K562 (cell line): ENCODE measurements at regions not wholly inside any gene's neighbourhood (a gene's known extent, or its start where the extent isn't known, plus 50 kb on each side); places are given as distances from the start of the nearest gene placed in this dataset.

ENCODE experiments used
- ATAC-seq: fragments of 200-7000 bp; cut with Tn5 transposase; 3 replicates; pipeline ENCODE4 v1.9.1; 2020; ENCODE audit warnings: moderate library complexity
- BruUV-seq: library from RNA; stranded (reverse); fragments of 400-500 nt; replicated peaks from 2 replicates; lab custom pipeline; 2021; lab: Mats Ljungman, UMichigan
- CTCF ChIA-PET: fragments of 300-600 bp; formaldehyde crosslinking; extraction: SDS; loops from one replicate; lab custom pipeline; 2021; ENCODE audit warnings: low intra/inter-chr PET ratio; lab: Yijun Ruan, JAX
- POLR2A ChIA-PET: fragments of 300-600, 350-650 bp; sonication (Branson Sonifier 250); formaldehyde crosslinking; extraction: SDS; loops from one replicate; lab custom pipeline; 2021; ENCODE audit warnings: antibody characterized with exemption, inconsistent platforms; lab: Yijun Ruan, JAX
- DNase-seq, 4 experiments: peaks; one replicate each; pipeline versions ENCODE4 v3.0.0 to v3.0.0-alpha.2; 2011 to 2018; ENCODE audit warnings: low spot score in 3 of 4, mixed read lengths in 3 of 4; ENCODE audit errors: extremely low read depth in 1 of 4
- FAIRE-seq: peaks from 2 replicates; lab custom pipeline; 2011; peaks lifted over from hg19 to GRCh38; lab: Jason Lieb, UNC
- H2AFZ ChIP-seq: 2 replicates; pipeline ENCODE4 v1.6.0; 2011; ENCODE audit warnings: low read depth, low read length, control low read depth, inconsistent platforms
- H3K27ac ChIP-seq: fragments of 200-600 bp; 3 replicates; pipeline ENCODE4 v1.8.0; 2011; ENCODE audit warnings: low read depth, mild to moderate bottlenecking, control low read depth, inconsistent platforms, low read length, moderate library complexity, mixed read lengths; ENCODE audit errors: extremely low read depth
- H3K27me3 ChIP-seq, 2 experiments: fragments of 300-600 bp in 1 of 2; 2 replicates in 1 of 2; 3 replicates in 1 of 2; pipeline versions ENCODE4 v1.6.0 to v1.8.0; 2011; ENCODE audit warnings: inconsistent platforms in 2 of 2, low read length in 2 of 2, mild to moderate bottlenecking in 1 of 2, mixed read lengths in 1 of 2, moderate library complexity in 1 of 2; ENCODE audit not compliant: control insufficient read depth in 2 of 2, insufficient read depth in 2 of 2
- H3K36me3 ChIP-seq: fragments of 300-600 bp; 3 replicates; pipeline ENCODE4 v1.8.0; 2011; ENCODE audit warnings: mild to moderate bottlenecking, low read length, inconsistent platforms; ENCODE audit not compliant: control insufficient read depth, insufficient read depth
- H3K4me1 ChIP-seq, 2 experiments: fragments of 200-600 bp in 1 of 2; replicated peaks in 1 of 2; 2 replicates in 1 of 2; 3 replicates in 1 of 2; pipeline versions ENCODE4 v1.5.1 to v1.8.0; 2011; ENCODE audit warnings: inconsistent platforms in 2 of 2, low read length in 2 of 2, mild to moderate bottlenecking in 1 of 2, mixed read lengths in 1 of 2, moderate library complexity in 1 of 2; ENCODE audit not compliant: control insufficient read depth in 2 of 2, insufficient read depth in 2 of 2
- H3K4me2 ChIP-seq: 2 replicates; pipeline ENCODE4 v1.6.1; 2011; ENCODE audit warnings: low read length, control low read depth, inconsistent platforms, mixed read lengths; ENCODE audit not compliant: insufficient read depth
- H3K4me3 ChIP-seq: fragments of 200-600 bp; sonication (generic), shearing (Covaris generic); 2 replicates; pipeline ENCODE4 v1.5.1; 2016; ENCODE audit warnings: control low read depth, inconsistent platforms
- H3K79me2 ChIP-seq: fragments of 200-600 bp; 3 replicates; pipeline ENCODE4 v1.8.0; 2011; ENCODE audit warnings: low read length, inconsistent platforms; ENCODE audit not compliant: control insufficient read depth, insufficient read depth
- H3K9ac ChIP-seq, 2 experiments: 2 replicates each; pipeline versions ENCODE4 v1.6.0 to v1.6.1; 2011; ENCODE audit warnings: low read depth in 2 of 2, low read length in 2 of 2, control low read depth in 1 of 2, inconsistent platforms in 1 of 2, mild to moderate bottlenecking in 1 of 2, mixed read lengths in 1 of 2; ENCODE audit not compliant: insufficient read depth in 1 of 2
- H3K9me1 ChIP-seq: one replicate; pipeline ENCODE4 v1.6.0; 2011; ENCODE audit warnings: inconsistent platforms, mild to moderate bottlenecking, low read length, moderate library complexity; ENCODE audit not compliant: control insufficient read depth, insufficient read depth
- H3K9me3 ChIP-seq: replicated peaks from 2 replicates; pipeline ENCODE4 v1.5.1; 2011; ENCODE audit warnings: low read depth, low read length, inconsistent platforms; ENCODE audit not compliant: control insufficient read depth, insufficient read depth
- H4K20me1 ChIP-seq: replicated peaks from 2 replicates; pipeline ENCODE4 v1.6.1; 2011; ENCODE audit warnings: low read length, inconsistent platforms, mixed read lengths; ENCODE audit not compliant: control insufficient read depth, insufficient read depth
- BCL6 ChIP-seq: fragments of 250-450 bp; sonication (Bioruptor Pico); IDR thresholded peaks from 2 replicates; pipeline ENCODE4 v1.4.0; 2020
- ERF ChIP-seq: fragments of 450-650 bp; formaldehyde crosslinking; IDR thresholded peaks from 2 replicates; pipeline ENCODE4 v1.4.0; 2020; ENCODE audit warnings: mild to moderate bottlenecking, mixed read lengths
- MTA1 ChIP-seq: fragments of 450-650 bp; IDR thresholded peaks from 2 replicates; pipeline ENCODE4 v1.6.1; 2017; ENCODE audit warnings: borderline replicate concordance
- ZNF174 ChIP-seq: fragments of 250-450 bp; sonication (Bioruptor Pico); IDR thresholded peaks from 2 replicates; pipeline ENCODE4 v1.4.0; 2020; ENCODE audit warnings: mild to moderate bottlenecking
- WGBS: fragments of 100-300 bp; shearing (Covaris generic); methylation state at CpG from one replicate; pipeline ENCODE4 v1.1.6; 2016; ENCODE audit warnings: low coverage, mixed read lengths; ENCODE audit not compliant: insufficient coverage; ENCODE audit errors: missing lambda C conversion rate; 5-methylcytosine and 5-hydroxymethylcytosine counted together
- in situ Hi-C: fragments of 300-500 bp; cut with MboI; formaldehyde crosslinking; loops from 4 replicates; pipeline ENCODE4 v1.15.0; 2018; ENCODE audit warnings: inconsistent platforms, mixed read lengths
- intact Hi-C: fragments of 100-400 bp; cut with micrococcal nuclease; formaldehyde crosslinking; loops from 2 replicates; pipeline ENCODE4 v1.14.2; 2022
- TF ChIP-seq, protein P1 (sequence below): conservative IDR thresholded peaks from 2 replicates; pipeline ENCODE4 v1.6.1; 2011; ENCODE audit warnings: low read depth, mild to moderate bottlenecking, low read length; ENCODE audit not compliant: control insufficient read depth

GRCh38 chr14:80427101-80427500 lies 215.8 kb upstream of the DIO2 start (continued):
- TF ChIP-seq, protein P1, sequence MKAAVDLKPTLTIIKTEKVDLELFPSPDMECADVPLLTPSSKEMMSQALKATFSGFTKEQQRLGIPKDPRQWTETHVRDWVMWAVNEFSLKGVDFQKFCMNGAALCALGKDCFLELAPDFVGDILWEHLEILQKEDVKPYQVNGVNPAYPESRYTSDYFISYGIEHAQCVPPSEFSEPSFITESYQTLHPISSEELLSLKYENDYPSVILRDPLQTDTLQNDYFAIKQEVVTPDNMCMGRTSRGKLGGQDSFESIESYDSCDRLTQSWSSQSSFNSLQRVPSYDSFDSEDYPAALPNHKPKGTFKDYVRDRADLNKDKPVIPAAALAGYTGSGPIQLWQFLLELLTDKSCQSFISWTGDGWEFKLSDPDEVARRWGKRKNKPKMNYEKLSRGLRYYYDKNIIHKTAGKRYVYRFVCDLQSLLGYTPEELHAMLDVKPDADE: no peak

DNA sequence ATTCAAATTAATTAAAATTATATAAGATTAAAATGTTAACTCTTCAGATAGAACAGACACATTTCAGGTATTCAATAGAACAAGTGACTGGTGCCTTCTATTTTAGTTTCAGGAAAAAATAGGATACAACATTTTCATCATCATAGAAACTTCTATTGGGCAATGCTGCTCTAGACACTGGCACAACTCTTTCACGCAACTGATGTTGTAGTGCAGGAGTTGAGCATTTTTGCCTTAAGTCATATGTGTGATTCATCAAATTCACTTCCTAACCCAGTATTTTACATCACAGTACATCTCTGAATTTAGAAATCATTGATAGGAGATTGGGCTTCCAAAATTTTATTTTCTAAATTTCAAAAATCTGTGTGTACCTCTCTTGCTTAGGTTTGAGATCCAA lies 215.4 kb upstream of the DIO2 start:
- Histone ChIP-seq H3K9ac (no peak overlapping the region), H3K27me3 (no peaks in the 10 kb centered on the region), H3K9me1 (no peaks in the 10 kb centered on the region), H3K27ac (no peak overlapping the region), H4K20me1 (no peaks in the 10 kb centered on the region), H3K4me2 (no peak overlapping the region), H3K79me2 (no peaks in the 10 kb centered on the region), H3K4me1 (no peaks in the 10 kb centered on the region), H2AFZ (no peak overlapping the region), H3K4me3 (no peak overlapping the region), H3K9me3 (no peaks in the 10 kb centered on the region), H3K36me3 (no peaks in the 10 kb centered on the region)
- POLR2A ChIA-PET: no interaction called here
- intact Hi-C loops (no loop called here), in situ Hi-C loops (no loop called here)
- CTCF ChIA-PET: no interaction called here
- BruUV-seq: no TSS peak
- DNase-seq: no peak
- TF ChIP-seq BCL6 (CRISPR knock-in tag): no peak
- no peak for TF ChIP-seq MTA1
- no peak for TF ChIP-seq ERF (CRISPR knock-in tag)
- TF ChIP-seq ZNF174 (CRISPR knock-in tag): no peak
- ATAC-seq: no peak
- 0% methylated on average over 1 of the region's 1 CpG for WGBS
- no peak for FAIRE-seq
